Astrocyte of the cerebellum (primary cell): ENCODE measurements at regions not wholly inside any gene's neighbourhood (a gene's known extent, or its start where the extent isn't known, plus 50 kb on each side); places are given as distances from the start of the nearest gene placed in this dataset.

Source experiments
- DNase-seq: peaks from one replicate; pipeline ENCODE4 v3.0.0-alpha.2; 2011; ENCODE audit warnings: low read depth
- H3K4me3 ChIP-seq: 2 replicates; pipeline ENCODE4 v1.5.1; 2011; ENCODE audit warnings: mild to moderate bottlenecking, low read depth, low read length, moderate library complexity
- in situ Hi-C: cut with HindIII; loops from 2 replicates; pipeline ENCODE4 v1.10.0; 2017; ENCODE audit warnings: low sequenced_read_pairs
- TF ChIP-seq, protein P1 (sequence below): IDR thresholded peaks from 2 replicates; pipeline ENCODE4 v1.5.1; 2012; ENCODE audit warnings: low read length, low read depth, moderate library complexity, mild to moderate bottlenecking; ENCODE audit errors: missing control alignments

DNA sequence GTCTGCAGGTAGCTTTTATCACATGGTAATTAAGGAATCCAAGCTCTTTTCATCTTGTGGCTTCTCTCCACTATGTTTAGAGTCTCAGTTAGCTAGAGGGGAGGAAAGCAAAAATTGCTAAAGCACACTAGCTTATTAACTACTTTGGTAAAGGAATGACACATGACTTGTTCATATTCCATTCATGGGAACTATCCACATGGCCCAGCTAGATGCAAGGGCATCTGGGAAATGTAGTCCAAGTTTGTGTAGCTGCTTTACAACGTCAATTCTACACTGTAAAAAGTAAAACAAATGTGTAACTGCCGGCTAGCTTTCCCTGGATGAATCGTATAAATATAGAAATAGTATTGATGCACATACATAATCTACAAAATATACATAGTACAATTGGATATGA is 244.5 kb upstream of the LRFN5 start:
- no peak for DNase-seq
- no peak overlapping the region for H3K4me3 ChIP-seq
- TF ChIP-seq, protein P1, sequence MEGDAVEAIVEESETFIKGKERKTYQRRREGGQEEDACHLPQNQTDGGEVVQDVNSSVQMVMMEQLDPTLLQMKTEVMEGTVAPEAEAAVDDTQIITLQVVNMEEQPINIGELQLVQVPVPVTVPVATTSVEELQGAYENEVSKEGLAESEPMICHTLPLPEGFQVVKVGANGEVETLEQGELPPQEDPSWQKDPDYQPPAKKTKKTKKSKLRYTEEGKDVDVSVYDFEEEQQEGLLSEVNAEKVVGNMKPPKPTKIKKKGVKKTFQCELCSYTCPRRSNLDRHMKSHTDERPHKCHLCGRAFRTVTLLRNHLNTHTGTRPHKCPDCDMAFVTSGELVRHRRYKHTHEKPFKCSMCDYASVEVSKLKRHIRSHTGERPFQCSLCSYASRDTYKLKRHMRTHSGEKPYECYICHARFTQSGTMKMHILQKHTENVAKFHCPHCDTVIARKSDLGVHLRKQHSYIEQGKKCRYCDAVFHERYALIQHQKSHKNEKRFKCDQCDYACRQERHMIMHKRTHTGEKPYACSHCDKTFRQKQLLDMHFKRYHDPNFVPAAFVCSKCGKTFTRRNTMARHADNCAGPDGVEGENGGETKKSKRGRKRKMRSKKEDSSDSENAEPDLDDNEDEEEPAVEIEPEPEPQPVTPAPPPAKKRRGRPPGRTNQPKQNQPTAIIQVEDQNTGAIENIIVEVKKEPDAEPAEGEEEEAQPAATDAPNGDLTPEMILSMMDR = no peak
- in situ Hi-C loops = no loop called here

DNA sequence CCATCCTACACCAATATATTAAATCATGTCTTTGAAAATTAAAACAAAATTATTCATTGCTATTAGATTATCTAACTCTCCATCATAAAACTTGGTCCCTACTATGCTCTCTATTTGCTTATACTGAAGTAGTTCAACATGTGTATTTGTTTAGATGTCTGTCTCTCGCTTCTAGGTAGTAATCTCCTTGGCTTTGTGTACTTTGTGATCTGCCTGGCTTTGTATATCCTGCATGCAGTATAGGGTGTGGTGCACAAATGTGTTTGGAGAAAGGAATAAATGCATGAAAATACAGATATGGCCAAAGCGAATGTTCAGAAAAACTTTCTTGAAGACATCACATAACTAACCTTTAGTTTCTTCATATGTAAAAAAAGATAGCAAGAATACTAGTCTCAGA is 246.6 kb upstream of the LRFN5 start:
- DNase-seq = no peak
- TF ChIP-seq, protein P1 = no peak
- H3K4me3 ChIP-seq = no peak overlapping the region
- in situ Hi-C loops = no loop called here

DNA sequence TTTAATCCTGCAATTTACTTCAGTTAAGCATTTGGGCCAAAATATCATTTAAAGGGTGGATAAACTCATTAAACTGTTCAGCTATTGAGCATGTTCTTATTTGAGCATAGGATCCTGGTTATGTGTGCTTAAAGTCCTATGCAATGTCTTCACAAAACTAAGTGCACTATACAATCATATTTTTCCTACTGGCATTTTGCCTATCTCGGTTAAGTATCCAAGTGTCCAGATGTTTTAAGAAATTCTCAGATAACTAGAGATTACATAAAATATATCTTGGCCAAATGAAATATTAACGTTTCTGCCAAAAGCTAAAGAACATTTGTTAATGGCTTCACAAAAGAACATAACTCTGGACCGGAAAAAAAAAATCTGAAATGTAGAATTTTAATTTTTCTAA is 250.8 kb upstream of the LRFN5 start:
- TF ChIP-seq, protein P1 = no peak
- in situ Hi-C loops = no loop called here
- DNase-seq = no peak
- H3K4me3 ChIP-seq = no peak overlapping the region

- in situ Hi-C loops = no loop called here
- DNase-seq = no peak
- TF ChIP-seq, protein P1 = no peak
- H3K4me3 ChIP-seq = no peak overlapping the region
These were observed 256.2 kb upstream of the LRFN5 start for GRCh38 chr14:41350476-41350875.

DNA sequence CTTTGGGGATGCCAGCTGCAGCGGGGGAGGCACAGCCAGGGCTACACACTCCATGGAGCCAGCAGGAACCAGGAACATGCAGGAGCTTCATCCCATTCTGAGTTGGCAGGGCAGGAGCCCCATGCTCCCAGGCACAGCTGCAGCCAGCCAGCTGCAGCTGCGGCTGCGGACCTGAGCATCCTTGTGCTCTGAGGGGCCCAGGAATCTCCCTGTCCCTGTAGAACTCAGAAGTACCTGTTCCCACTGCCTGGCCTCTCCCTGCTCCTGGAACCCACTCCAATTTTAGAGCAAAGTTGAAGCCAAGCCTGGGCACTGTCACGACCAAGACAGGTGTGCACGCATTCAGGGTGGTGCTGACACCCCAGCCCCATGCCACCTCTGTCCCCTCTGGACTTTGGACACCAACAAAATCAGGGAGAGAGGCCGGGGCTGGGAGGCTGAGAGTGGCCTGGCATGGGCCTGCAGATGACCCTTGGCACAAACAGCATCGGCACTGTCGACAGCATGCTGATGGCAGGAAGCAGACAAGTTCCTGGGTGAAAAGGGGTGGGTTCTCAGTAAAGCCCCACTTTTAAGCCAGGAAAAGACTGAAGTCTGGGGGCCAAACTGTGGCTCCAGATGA is 257.3 kb upstream of the LRFN5 start:
- TF ChIP-seq, protein P1 = no peak
- DNase-seq = no peak
- no peak overlapping the region for H3K4me3 ChIP-seq
- in situ Hi-C loops = no loop called here

- in situ Hi-C loops = no loop called here
- no peak for DNase-seq
These were observed 262.8 kb upstream of the LRFN5 start for GRCh38 chr14:41343857-41344256.

More at GRCh38 chr14:41343857-41344256, 262.8 kb upstream of the LRFN5 start:
- H3K4me3 ChIP-seq = no peak overlapping the region
- TF ChIP-seq, protein P1 = no peak
